ENCODE measurements at regions not wholly inside any gene's neighbourhood (a gene's known extent, or its start where the extent isn't known, plus 50 kb on each side); places are given as distances from the start of the nearest gene placed in this dataset.

GRCh38 chr4:166239354-166239753, 366.3 kb downstream of the TLL1 start:
- H4K8ac ChIP-seq (ENCODE audit: low read depth in 2 of 2, low read length in 2 of 2) = no peak overlapping the region
- no peaks in the 10 kb centered on the region for H3K9me1 ChIP-seq (ENCODE audit: insufficient read depth, low read length)
- TF ChIP-seq MAZ (IDR thresholded peaks at IDR 0.05; ENCODE audit: borderline replicate concordance, low read depth, low read length) = no peak
- no peak for TF ChIP-seq NFE2L2 (IDR thresholded peaks at IDR 0.05; ENCODE audit: low read depth, low read length)
- TF ChIP-seq POLR2A (IDR thresholded peaks at IDR 0.05; ENCODE audit: low read depth, low read length) = no peak
- TF ChIP-seq RFX5 (IDR thresholded peaks at IDR 0.05; ENCODE audit: low read depth, low read length) = no peak
- no peak for TF ChIP-seq MXI1 (IDR thresholded peaks at IDR 0.05; ENCODE audit: borderline replicate concordance, low read depth, low read length)
- peak; percentile 50 for TF ChIP-seq MAFK (IDR thresholded peaks at IDR 0.05; ENCODE audit: low read depth, low read length)
- no peaks in the 10 kb centered on the region for H3K27me3 ChIP-seq (ENCODE audit: control insufficient read depth, insufficient read depth, low read length)
- no peak overlapping the region for H2BK20ac ChIP-seq (ENCODE audit: low read depth, low read length)
- H3K4me3 ChIP-seq (ENCODE audit: insufficient read depth, low read depth, low read length) = no peak overlapping the region
- no TSS peak for BruUV-seq (replicated peaks)
- no peak overlapping the region for H2BK5ac ChIP-seq (ENCODE audit: low read depth, low read length, poor library complexity, severe bottlenecking)
- intact Hi-C loops (cut with micrococcal nuclease) = no loop called here
- WGBS, 2 experiments (ENCODE audit: extremely low coverage in 2 of 2, insufficient read length in 1 of 2) = no CpG with 5 or more reads among the region's 4 CpGs
- H3K9me3 ChIP-seq (ENCODE audit: control insufficient read depth, insufficient read depth, low read length) = no peaks in the 10 kb centered on the region; the same call in 1 of the 2 replicates
- dilution Hi-C loops (cut with HindIII; ENCODE audit: low sequenced_read_pairs, unreplicated experiment) = no loop called here
- no peak overlapping the region for H3K18ac ChIP-seq (ENCODE audit: low read depth, low read length)
- in situ Hi-C loops (cut with MboI; ENCODE audit: low sequenced_read_pairs) = no loop called here
- DNase-seq (no peak), ATAC-seq (ENCODE audit: low read depth) (no peak)
- H2AK9ac ChIP-seq (replicated peaks; ENCODE audit: low read depth, low read length, poor library complexity) = no peak overlapping the region
- H3K56ac ChIP-seq (ENCODE audit: extremely low read depth, insufficient read depth, low read length) = no peak overlapping the region
- H3K4me1 ChIP-seq (ENCODE audit: control insufficient read depth, insufficient read depth, low read length) = no peaks in the 10 kb centered on the region
- H2BK15ac ChIP-seq (ENCODE audit: low read depth, low read length) = no peak overlapping the region
- no peak overlapping the region for H3K14ac ChIP-seq (replicated peaks; ENCODE audit: low read depth, low read length)
- no peak overlapping the region for H3K9ac ChIP-seq (ENCODE audit: low read depth, low read length)
- H4K91ac ChIP-seq (ENCODE audit: insufficient read depth, low read depth, low read length) = no peak overlapping the region
- H3K79me1 ChIP-seq (ENCODE audit: low read depth in 1 of 2, low read length in 2 of 2) = no peaks in the 10 kb centered on the region
- H3K4me2 ChIP-seq (ENCODE audit: low read depth, low read length) = no peak overlapping the region
- ChIA-PET CTCF (no interaction called here), POLR2A (ENCODE audit: unreplicated experiment) (no interaction called here)
- no peak overlapping the region for H3K23ac ChIP-seq (ENCODE audit: low read depth, low read length)
- no peak overlapping the region for H2AFZ ChIP-seq (replicated peaks; ENCODE audit: low read length, poor library complexity)
- no peak overlapping the region for H3K27ac ChIP-seq (ENCODE audit: insufficient read depth, low read length)
- H4K5ac ChIP-seq (ENCODE audit: low read depth, low read length) = no peak overlapping the region
- no peaks in the 10 kb centered on the region for H4K20me1 ChIP-seq (ENCODE audit: insufficient read depth, low read length)
- H3K36me3 ChIP-seq (ENCODE audit: control insufficient read depth, insufficient read depth, low read length) = no peaks in the 10 kb centered on the region
- H3K4ac ChIP-seq (ENCODE audit: low read depth, low read length) = no peak overlapping the region
- H2BK120ac ChIP-seq (ENCODE audit: low read depth, low read length) = no peak overlapping the region
- no peak overlapping the region for H2AK5ac ChIP-seq (ENCODE audit: low read depth, low read length)

Data from IMR-90 (cell line).